WTC11 (cell line): ENCODE measurements at regions not wholly inside any gene's neighbourhood (a gene's known extent, or its start where the extent isn't known, plus 50 kb on each side); places are given as distances from the start of the nearest gene placed in this dataset.

Experiments used
- ATAC-seq: fragments of 200-7000 bp; cut with Tn5 transposase; 2 replicates; pipeline ENCODE4 v1.10.0; 2021; ENCODE audit warnings: mild to moderate bottlenecking, moderate library complexity
- CTCF ChIA-PET: fragments of 300-600 bp; sonication (Branson Sonifier 250); formaldehyde crosslinking; loops from one replicate; lab custom pipeline; 2021; ENCODE audit warnings: antibody characterized with exemption; lab: Charles Lee
- POLR2A ChIA-PET: fragments of 350-600 bp; sonication (Branson Sonifier 250); formaldehyde crosslinking; loops from one replicate; lab custom pipeline; 2021; ENCODE audit warnings: antibody characterized with exemption; lab: Charles Lee
- DNase-seq: peaks from one replicate; pipeline ENCODE4 v3.0.0; 2021; ENCODE audit warnings: low spot score
- H3K27ac Mint-ChIP-seq: 2 replicates; pipeline ENCODE4 v1.8.0; 2021; ENCODE audit warnings: mixed read lengths
- H3K27me3 Mint-ChIP-seq: 2 replicates; pipeline ENCODE4 v1.8.0; 2021; ENCODE audit warnings: low read depth, mild to moderate bottlenecking, moderate library complexity, mixed read lengths
- H3K36me3 Mint-ChIP-seq: 2 replicates; pipeline ENCODE4 v1.8.0; 2021; ENCODE audit warnings: mixed read lengths
- H3K4me1 Mint-ChIP-seq: 2 replicates; pipeline ENCODE4 v1.8.0; 2022; ENCODE audit warnings: mixed read lengths
- H3K4me3 Mint-ChIP-seq: 2 replicates; pipeline ENCODE4 v1.8.0; 2021; ENCODE audit warnings: mild to moderate bottlenecking, moderate library complexity, mixed read lengths
- H3K9me3 Mint-ChIP-seq: 2 replicates; pipeline ENCODE4 v1.8.0; 2021; ENCODE audit warnings: mixed read lengths
- ATF1 ChIP-seq: sonication (generic); formaldehyde crosslinking; IDR thresholded peaks from 2 replicates; pipeline ENCODE4 v1.8.1; 2023; ENCODE audit warnings: mild to moderate bottlenecking, moderate library complexity, missing genetic modification reagents
- FOXK1 ChIP-seq: sonication (generic); formaldehyde crosslinking; IDR thresholded peaks from 2 replicates; pipeline ENCODE4 v1.8.0; 2022; ENCODE audit warnings: mild to moderate bottlenecking, moderate library complexity, missing genetic modification reagents
- FOXP1 ChIP-seq: sonication (generic); formaldehyde crosslinking; IDR thresholded peaks from 2 replicates; pipeline ENCODE4 v1.8.0; 2022; ENCODE audit warnings: missing genetic modification reagents, mild to moderate bottlenecking, moderate library complexity, borderline replicate concordance
- IRF2 ChIP-seq: sonication (generic); formaldehyde crosslinking; IDR thresholded peaks from 2 replicates; pipeline ENCODE4 v1.8.0; 2022; ENCODE audit warnings: low read depth, missing genetic modification reagents, borderline replicate concordance
- JAZF1 ChIP-seq: fragments of 250-450 bp; sonication (Bioruptor Pico); IDR thresholded peaks from 2 replicates; pipeline ENCODE4 v1.9.0; 2021; ENCODE audit warnings: moderate library complexity, mild to moderate bottlenecking, inconsistent platforms
- MXD4 ChIP-seq: fragments of 250-450 bp; sonication (Bioruptor Pico); IDR thresholded peaks from 2 replicates; pipeline ENCODE4 v1.8.0; 2021; ENCODE audit warnings: mild to moderate bottlenecking, moderate library complexity, borderline replicate concordance
- NFYB ChIP-seq: sonication (generic); formaldehyde crosslinking; conservative IDR thresholded peaks from 2 replicates; pipeline ENCODE4 v1.8.0; 2022; ENCODE audit warnings: low read depth, missing genetic modification reagents
- NR2C2 ChIP-seq: sonication (generic); formaldehyde crosslinking; IDR thresholded peaks from 2 replicates; pipeline ENCODE4 v1.8.0; 2022; ENCODE audit warnings: mild to moderate bottlenecking, missing genetic modification reagents
- NR3C1 ChIP-seq: sonication (generic); formaldehyde crosslinking; conservative IDR thresholded peaks from 2 replicates; pipeline ENCODE4 v1.8.1; 2023; ENCODE audit warnings: low read depth, mild to moderate bottlenecking, missing genetic modification reagents
- OVOL2 ChIP-seq: fragments of 250-450 bp; sonication (Bioruptor Pico); IDR thresholded peaks from 2 replicates; pipeline ENCODE4 v1.9.0; 2021; ENCODE audit warnings: mild to moderate bottlenecking, borderline replicate concordance
- PRRX2 ChIP-seq: fragments of 250-450 bp; sonication (Bioruptor Pico); IDR thresholded peaks from 2 replicates; pipeline ENCODE4 v1.8.0; 2021; ENCODE audit warnings: mild to moderate bottlenecking
- ZBTB21 ChIP-seq: sonication (generic); formaldehyde crosslinking; IDR thresholded peaks from 2 replicates; pipeline ENCODE4 v1.8.1; 2023; ENCODE audit warnings: mild to moderate bottlenecking, missing genetic modification reagents, borderline replicate concordance
- ZNF423 ChIP-seq: fragments of 250-450 bp; sonication (Bioruptor Pico); IDR thresholded peaks from 2 replicates; pipeline ENCODE4 v2.1.2; 2022; ENCODE audit warnings: mild to moderate bottlenecking, moderate library complexity
- ZNF671 ChIP-seq: fragments of 250-450 bp; sonication (Bioruptor Pico); IDR thresholded peaks from 2 replicates; pipeline ENCODE4 v1.8.0; 2021; ENCODE audit warnings: mild to moderate bottlenecking
- TF ChIP-seq, protein P1 (sequence below): sonication (generic); formaldehyde crosslinking; IDR thresholded peaks from 2 replicates; pipeline ENCODE4 v1.8.1; 2022; ENCODE audit warnings: mild to moderate bottlenecking, moderate library complexity, missing genetic modification reagents
- TF ChIP-seq, protein P2 (sequence below): fragments of 250-450 bp; sonication (Bioruptor Pico); conservative IDR thresholded peaks from 2 replicates; pipeline ENCODE4 v1.9.0; 2021; ENCODE audit warnings: mild to moderate bottlenecking
- TF ChIP-seq, protein P3 (sequence below): sonication (generic); formaldehyde crosslinking; IDR thresholded peaks from 2 replicates; pipeline ENCODE4 v1.8.1; 2023; ENCODE audit warnings: mild to moderate bottlenecking, missing genetic modification reagents, moderate library complexity
- TF ChIP-seq, protein P4 (sequence below): sonication (generic); formaldehyde crosslinking; IDR thresholded peaks from 2 replicates; pipeline ENCODE4 v1.8.1; 2023; ENCODE audit warnings: mild to moderate bottlenecking, missing genetic modification reagents, moderate library complexity
- TF ChIP-seq, protein P5 (sequence below): sonication (generic); formaldehyde crosslinking; IDR thresholded peaks from 2 replicates; pipeline ENCODE4 v1.8.0; 2023; ENCODE audit warnings: mild to moderate bottlenecking, missing genetic modification reagents
- TF ChIP-seq, protein P6 (sequence below): fragments of 250-450 bp; sonication (Bioruptor Pico); IDR thresholded peaks from 2 replicates; pipeline ENCODE4 v1.9.0; 2021; ENCODE audit warnings: mild to moderate bottlenecking
- TF ChIP-seq, protein P7 (sequence below): fragments of 200-600 bp; IDR thresholded peaks from 2 replicates; pipeline ENCODE4 v1.8.0; 2022; ENCODE audit warnings: antibody characterized with exemption
- TF ChIP-seq, protein P8 (sequence below): sonication (generic); formaldehyde crosslinking; IDR thresholded peaks from 2 replicates; pipeline ENCODE4 v1.8.0; 2022; ENCODE audit warnings: mild to moderate bottlenecking, missing genetic modification reagents

DNA sequence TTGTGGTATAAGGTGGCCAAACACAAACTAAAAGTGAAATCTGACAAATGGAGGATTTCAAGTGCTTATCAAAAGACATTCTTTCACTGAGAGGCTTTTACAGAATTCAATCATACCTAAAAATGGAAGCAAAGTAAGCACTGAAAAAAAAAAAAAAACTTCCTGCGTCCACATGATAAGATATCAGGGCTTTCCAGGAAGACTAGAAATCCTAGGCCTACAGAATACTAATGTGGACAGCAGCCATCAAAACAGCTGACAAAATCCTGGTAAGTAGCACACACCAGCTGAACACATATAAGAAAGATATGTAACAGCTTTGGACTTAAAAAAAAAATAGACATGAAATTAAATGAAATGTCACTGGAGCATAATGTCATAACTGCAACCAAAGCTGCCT, 178.2 kb downstream of the SUCLG1 start:
- DNase-seq (no peak), ATAC-seq (no peak)
- ChIA-PET CTCF (interaction anchor here (1.8 kb wide), 1 partner anchor 33 kb away, joined by 9 read pairs; no protein-coding TSS in a partner anchor), POLR2A (no interaction called here)
- Mint-ChIP-seq H3K4me1 (peaks cover 21% of the 10 kb centered on the region), H3K36me3 (no peaks in the 10 kb centered on the region), H3K27me3 (no peaks in the 10 kb centered on the region; the same call in none of the 2 replicates), H3K4me3 (no peak overlapping the region), H3K27ac (no peak overlapping the region), H3K9me3 (peaks cover 13% of the 10 kb centered on the region; the same call in 1 of the 2 replicates)
- TF ChIP-seq NR2C2 (CRISPR knock-in tag) (no peak), MXD4 (CRISPR knock-in tag) (no peak), PRRX2 (CRISPR knock-in tag) (no peak), FOXP1 (CRISPR knock-in tag) (no peak), JAZF1 (CRISPR knock-in tag) (no peak), IRF2 (CRISPR knock-in tag) (no peak), NR3C1 (CRISPR knock-in tag) (no peak), ZNF423 (no peak), FOXK1 (CRISPR knock-in tag) (no peak), ZNF671 (no peak), NFYB (CRISPR knock-in tag) (no peak), ATF1 (CRISPR knock-in tag) (no peak)
- TF ChIP-seq, protein P1, sequence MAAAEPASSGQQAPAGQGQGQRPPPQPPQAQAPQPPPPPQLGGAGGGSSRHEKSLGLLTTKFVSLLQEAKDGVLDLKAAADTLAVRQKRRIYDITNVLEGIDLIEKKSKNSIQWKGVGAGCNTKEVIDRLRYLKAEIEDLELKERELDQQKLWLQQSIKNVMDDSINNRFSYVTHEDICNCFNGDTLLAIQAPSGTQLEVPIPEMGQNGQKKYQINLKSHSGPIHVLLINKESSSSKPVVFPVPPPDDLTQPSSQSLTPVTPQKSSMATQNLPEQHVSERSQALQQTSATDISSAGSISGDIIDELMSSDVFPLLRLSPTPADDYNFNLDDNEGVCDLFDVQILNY, result no peak
- TF ChIP-seq, protein P2, sequence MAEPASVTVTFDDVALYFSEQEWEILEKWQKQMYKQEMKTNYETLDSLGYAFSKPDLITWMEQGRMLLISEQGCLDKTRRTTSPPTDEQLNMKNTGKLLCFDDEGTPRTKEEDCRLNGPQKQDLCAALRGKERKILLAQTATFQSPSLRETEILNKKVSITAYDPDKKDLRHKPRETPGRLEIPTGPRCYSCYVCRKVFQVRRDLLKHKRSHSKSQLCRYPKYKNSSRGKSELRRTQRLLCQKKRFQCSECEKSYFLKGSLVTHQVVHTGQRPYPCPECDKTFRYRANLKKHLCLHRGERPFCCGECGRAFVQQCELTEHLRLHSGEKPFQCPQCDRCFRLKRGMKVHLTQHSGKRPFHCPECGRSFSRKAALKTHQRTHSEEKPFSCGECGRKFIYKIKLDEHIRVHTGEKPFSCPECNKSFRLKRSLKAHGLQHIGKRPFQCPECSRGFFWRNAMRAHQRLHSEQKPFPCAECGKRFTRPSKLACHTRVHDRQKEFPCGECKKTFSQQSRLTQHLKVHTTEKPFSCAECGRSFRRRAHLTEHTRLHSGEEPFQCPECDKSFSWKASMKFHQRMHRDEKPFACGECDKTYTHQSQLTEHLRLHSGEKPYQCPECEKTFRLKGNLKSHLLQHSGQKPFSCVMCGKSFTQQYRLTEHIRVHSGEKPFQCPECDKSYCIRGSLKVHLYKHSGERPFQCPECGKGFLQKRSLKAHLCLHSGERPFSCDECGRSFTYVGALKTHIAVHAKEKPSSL (CRISPR knock-in tag), result no peak
- TF ChIP-seq, protein P3, sequence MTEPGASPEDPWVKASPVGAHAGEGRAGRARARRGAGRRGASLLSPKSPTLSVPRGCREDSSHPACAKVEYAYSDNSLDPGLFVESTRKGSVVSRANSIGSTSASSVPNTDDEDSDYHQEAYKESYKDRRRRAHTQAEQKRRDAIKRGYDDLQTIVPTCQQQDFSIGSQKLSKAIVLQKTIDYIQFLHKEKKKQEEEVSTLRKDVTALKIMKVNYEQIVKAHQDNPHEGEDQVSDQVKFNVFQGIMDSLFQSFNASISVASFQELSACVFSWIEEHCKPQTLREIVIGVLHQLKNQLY, result no peak
- TF ChIP-seq, protein P4, sequence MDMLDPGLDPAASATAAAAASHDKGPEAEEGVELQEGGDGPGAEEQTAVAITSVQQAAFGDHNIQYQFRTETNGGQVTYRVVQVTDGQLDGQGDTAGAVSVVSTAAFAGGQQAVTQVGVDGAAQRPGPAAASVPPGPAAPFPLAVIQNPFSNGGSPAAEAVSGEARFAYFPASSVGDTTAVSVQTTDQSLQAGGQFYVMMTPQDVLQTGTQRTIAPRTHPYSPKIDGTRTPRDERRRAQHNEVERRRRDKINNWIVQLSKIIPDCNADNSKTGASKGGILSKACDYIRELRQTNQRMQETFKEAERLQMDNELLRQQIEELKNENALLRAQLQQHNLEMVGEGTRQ (CRISPR knock-in tag), result no peak
- TF ChIP-seq, protein P5, sequence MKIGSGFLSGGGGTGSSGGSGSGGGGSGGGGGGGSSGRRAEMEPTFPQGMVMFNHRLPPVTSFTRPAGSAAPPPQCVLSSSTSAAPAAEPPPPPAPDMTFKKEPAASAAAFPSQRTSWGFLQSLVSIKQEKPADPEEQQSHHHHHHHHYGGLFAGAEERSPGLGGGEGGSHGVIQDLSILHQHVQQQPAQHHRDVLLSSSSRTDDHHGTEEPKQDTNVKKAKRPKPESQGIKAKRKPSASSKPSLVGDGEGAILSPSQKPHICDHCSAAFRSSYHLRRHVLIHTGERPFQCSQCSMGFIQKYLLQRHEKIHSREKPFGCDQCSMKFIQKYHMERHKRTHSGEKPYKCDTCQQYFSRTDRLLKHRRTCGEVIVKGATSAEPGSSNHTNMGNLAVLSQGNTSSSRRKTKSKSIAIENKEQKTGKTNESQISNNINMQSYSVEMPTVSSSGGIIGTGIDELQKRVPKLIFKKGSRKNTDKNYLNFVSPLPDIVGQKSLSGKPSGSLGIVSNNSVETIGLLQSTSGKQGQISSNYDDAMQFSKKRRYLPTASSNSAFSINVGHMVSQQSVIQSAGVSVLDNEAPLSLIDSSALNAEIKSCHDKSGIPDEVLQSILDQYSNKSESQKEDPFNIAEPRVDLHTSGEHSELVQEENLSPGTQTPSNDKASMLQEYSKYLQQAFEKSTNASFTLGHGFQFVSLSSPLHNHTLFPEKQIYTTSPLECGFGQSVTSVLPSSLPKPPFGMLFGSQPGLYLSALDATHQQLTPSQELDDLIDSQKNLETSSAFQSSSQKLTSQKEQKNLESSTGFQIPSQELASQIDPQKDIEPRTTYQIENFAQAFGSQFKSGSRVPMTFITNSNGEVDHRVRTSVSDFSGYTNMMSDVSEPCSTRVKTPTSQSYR (CRISPR knock-in tag), result no peak
- TF ChIP-seq, protein P6, sequence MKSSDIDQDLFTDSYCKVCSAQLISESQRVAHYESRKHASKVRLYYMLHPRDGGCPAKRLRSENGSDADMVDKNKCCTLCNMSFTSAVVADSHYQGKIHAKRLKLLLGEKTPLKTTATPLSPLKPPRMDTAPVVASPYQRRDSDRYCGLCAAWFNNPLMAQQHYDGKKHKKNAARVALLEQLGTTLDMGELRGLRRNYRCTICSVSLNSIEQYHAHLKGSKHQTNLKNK (CRISPR knock-in tag), result no peak

DNA sequence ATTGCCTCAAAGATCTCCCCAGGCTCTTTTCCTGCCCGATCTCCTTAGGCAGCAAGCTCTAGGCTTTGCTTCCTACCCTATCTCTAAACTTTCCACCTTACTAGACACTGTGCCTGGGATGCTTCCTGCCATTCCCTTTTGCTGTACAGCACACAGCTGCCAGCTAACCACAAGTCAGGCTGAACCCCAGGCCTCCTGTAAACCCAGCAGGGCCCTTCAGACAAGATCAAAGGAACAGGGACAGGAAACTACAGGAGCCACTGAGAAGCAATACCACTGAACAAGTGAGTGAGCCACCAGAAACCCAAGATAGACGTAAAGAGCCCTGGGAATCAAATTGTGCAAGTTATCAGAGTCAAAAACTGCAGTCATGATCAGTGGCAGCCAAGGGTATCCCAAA, 180.7 kb downstream of the SUCLG1 start:
- H3K4me1 Mint-ChIP-seq, result peaks cover 19% of the 10 kb centered on the region
- ChIA-PET CTCF (no interaction called here), POLR2A (no interaction called here)
- H3K4me3 Mint-ChIP-seq, result no peak overlapping the region
- H3K36me3 Mint-ChIP-seq, result no peaks in the 10 kb centered on the region
- no peak overlapping the region for H3K27ac Mint-ChIP-seq
- peaks cover 13% of the 10 kb centered on the region for H3K27me3 Mint-ChIP-seq
- DNase-seq, result no peak
- ATAC-seq, result no peak
- H3K9me3 Mint-ChIP-seq, result no peaks in the 10 kb centered on the region
- TF ChIP-seq, protein P7, sequence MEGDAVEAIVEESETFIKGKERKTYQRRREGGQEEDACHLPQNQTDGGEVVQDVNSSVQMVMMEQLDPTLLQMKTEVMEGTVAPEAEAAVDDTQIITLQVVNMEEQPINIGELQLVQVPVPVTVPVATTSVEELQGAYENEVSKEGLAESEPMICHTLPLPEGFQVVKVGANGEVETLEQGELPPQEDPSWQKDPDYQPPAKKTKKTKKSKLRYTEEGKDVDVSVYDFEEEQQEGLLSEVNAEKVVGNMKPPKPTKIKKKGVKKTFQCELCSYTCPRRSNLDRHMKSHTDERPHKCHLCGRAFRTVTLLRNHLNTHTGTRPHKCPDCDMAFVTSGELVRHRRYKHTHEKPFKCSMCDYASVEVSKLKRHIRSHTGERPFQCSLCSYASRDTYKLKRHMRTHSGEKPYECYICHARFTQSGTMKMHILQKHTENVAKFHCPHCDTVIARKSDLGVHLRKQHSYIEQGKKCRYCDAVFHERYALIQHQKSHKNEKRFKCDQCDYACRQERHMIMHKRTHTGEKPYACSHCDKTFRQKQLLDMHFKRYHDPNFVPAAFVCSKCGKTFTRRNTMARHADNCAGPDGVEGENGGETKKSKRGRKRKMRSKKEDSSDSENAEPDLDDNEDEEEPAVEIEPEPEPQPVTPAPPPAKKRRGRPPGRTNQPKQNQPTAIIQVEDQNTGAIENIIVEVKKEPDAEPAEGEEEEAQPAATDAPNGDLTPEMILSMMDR, result no peak
- TF ChIP-seq ZBTB21 (CRISPR knock-in tag), result no peak
- TF ChIP-seq, protein P8, sequence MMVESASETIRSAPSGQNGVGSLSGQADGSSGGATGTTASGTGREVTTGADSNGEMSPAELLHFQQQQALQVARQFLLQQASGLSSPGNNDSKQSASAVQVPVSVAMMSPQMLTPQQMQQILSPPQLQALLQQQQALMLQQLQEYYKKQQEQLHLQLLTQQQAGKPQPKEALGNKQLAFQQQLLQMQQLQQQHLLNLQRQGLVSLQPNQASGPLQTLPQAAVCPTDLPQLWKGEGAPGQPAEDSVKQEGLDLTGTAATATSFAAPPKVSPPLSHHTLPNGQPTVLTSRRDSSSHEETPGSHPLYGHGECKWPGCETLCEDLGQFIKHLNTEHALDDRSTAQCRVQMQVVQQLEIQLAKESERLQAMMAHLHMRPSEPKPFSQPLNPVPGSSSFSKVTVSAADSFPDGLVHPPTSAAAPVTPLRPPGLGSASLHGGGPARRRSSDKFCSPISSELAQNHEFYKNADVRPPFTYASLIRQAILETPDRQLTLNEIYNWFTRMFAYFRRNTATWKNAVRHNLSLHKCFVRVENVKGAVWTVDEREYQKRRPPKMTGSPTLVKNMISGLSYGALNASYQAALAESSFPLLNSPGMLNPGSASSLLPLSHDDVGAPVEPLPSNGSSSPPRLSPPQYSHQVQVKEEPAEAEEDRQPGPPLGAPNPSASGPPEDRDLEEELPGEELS (CRISPR knock-in tag), result no peak
- TF ChIP-seq FOXP1 (CRISPR knock-in tag), result no peak
- no peak for TF ChIP-seq OVOL2 (CRISPR knock-in tag)
